Glutamatergic neuron (in vitro differentiated cells): ENCODE measurements at regions not wholly inside any gene's neighbourhood (a gene's known extent, or its start where the extent isn't known, plus 50 kb on each side); places are given as distances from the start of the nearest gene placed in this dataset.

Source experiments
- DNase-seq: peaks from one replicate; pipeline ENCODE4 v3.0.0; 2022
- H3K27ac Mint-ChIP-seq: one replicate; pipeline ENCODE4 v1.8.0; 2020; ENCODE audit warnings: mild to moderate bottlenecking, mixed read lengths, inconsistent platforms; ENCODE audit not compliant: unreplicated experiment
- H3K27me3 Mint-ChIP-seq: one replicate; pipeline ENCODE4 v1.8.0; 2020; ENCODE audit warnings: mild to moderate bottlenecking, moderate library complexity, mixed read lengths, inconsistent platforms; ENCODE audit not compliant: unreplicated experiment
- H3K36me3 Mint-ChIP-seq: one replicate; pipeline ENCODE4 v1.8.0; 2020; ENCODE audit warnings: mild to moderate bottlenecking, mixed read lengths, inconsistent platforms; ENCODE audit not compliant: unreplicated experiment
- H3K4me1 Mint-ChIP-seq: one replicate; pipeline ENCODE4 v1.8.0; 2020; ENCODE audit warnings: mild to moderate bottlenecking, low read depth, mixed read lengths, inconsistent platforms; ENCODE audit not compliant: unreplicated experiment
- H3K4me3 Mint-ChIP-seq: one replicate; pipeline ENCODE4 v1.8.0; 2020; ENCODE audit warnings: mild to moderate bottlenecking, mixed read lengths, inconsistent platforms; ENCODE audit not compliant: unreplicated experiment
- H3K9me3 Mint-ChIP-seq: one replicate; pipeline ENCODE4 v1.8.0; 2020; ENCODE audit warnings: mild to moderate bottlenecking, moderate library complexity, mixed read lengths, inconsistent platforms; ENCODE audit not compliant: unreplicated experiment
- CTCF ChIP-seq: fragments of 200-600 bp; sonication (generic); IDR thresholded peaks from one replicate; pipeline ENCODE4 v1.5.0; 2021; ENCODE audit not compliant: partially characterized antibody, unreplicated experiment

DNA sequence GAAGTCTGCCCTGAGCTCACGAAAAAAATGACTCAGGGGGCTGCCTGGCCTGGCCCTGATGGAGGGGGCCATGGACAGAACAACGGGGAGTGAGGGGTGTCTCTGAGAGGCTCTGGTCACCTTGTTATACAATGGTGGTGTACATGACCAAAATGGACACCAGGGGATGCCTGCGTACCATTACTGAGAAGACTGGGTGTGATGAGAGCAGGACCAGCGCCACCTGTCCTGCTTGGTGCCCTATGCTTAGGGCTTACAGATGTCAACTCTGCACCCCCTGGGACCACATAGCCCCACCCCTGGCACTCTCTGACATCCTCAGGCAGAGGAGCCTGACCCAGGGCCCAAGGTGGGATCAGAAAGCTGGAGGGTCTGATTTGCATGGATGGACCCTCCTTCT, 104.8 kb downstream of the ZNF280B start:
- peak; percentile 8 for TF ChIP-seq CTCF
- no peak for DNase-seq
- Mint-ChIP-seq H3K27me3 (peaks cover 20% of the 10 kb centered on the region), H3K36me3 (peaks cover 10% of the 10 kb centered on the region), H3K27ac (no peak overlapping the region), H3K4me1 (peaks cover under 1% of the 10 kb centered on the region), H3K9me3 (peaks cover 3% of the 10 kb centered on the region), H3K4me3 (no peak overlapping the region)

- H3K4me3 Mint-ChIP-seq: no peak overlapping the region
- peaks cover 20% of the 10 kb centered on the region for H3K27me3 Mint-ChIP-seq
- peaks cover 3% of the 10 kb centered on the region for H3K9me3 Mint-ChIP-seq
- peaks cover 10% of the 10 kb centered on the region for H3K36me3 Mint-ChIP-seq
- TF ChIP-seq CTCF: no peak
- no peak overlapping the region for H3K27ac Mint-ChIP-seq
- H3K4me1 Mint-ChIP-seq: peaks cover 4% of the 10 kb centered on the region
- no peak for DNase-seq
These were observed 103.8 kb downstream of the ZNF280B start for GRCh38 chr22:22404598-22405284.

- H3K36me3 Mint-ChIP-seq: peaks cover 6% of the 10 kb centered on the region
- peaks cover 11% of the 10 kb centered on the region for H3K4me1 Mint-ChIP-seq
- peaks cover 15% of the 10 kb centered on the region for H3K27me3 Mint-ChIP-seq
- no peak overlapping the region for H3K4me3 Mint-ChIP-seq
- no peak for TF ChIP-seq CTCF
- peaks cover 4% of the 10 kb centered on the region for H3K9me3 Mint-ChIP-seq
- H3K27ac Mint-ChIP-seq: no peak overlapping the region
- no peak for DNase-seq
These were observed 102.0 kb downstream of the ZNF280B start for GRCh38 chr22:22406445-22407027.

DNA sequence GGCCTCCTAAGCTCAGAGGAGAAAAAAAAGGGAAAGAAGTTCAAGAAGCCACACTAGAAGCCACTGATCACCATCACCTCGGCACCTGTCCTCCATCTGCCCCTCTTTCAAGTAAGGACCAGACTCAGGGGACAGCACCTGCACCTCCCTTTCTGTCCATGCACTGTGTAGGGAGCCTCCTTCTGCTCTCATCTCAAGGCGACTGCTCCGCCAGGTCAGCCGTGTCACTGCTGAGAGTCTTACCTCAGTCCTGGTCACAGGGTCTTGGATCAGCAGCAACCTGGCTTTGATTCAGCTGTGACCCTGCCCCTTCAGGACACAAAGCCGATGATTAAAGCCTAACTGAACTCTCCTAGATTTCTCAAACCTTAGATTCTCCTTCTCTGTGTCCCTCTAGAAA, 101.5 kb downstream of the ZNF280B start:
- H3K27me3 Mint-ChIP-seq: peaks cover 15% of the 10 kb centered on the region
- no peak for DNase-seq
- no peak for TF ChIP-seq CTCF
- no peak overlapping the region for H3K27ac Mint-ChIP-seq
- no peak overlapping the region for H3K4me3 Mint-ChIP-seq
- peaks cover 6% of the 10 kb centered on the region for H3K36me3 Mint-ChIP-seq
- H3K4me1 Mint-ChIP-seq: peaks cover 11% of the 10 kb centered on the region
- H3K9me3 Mint-ChIP-seq: peaks cover 4% of the 10 kb centered on the region

GRCh38 chr22:22408269-22408668, 100.3 kb downstream of the ZNF280B start:
- no peak for TF ChIP-seq CTCF
- Mint-ChIP-seq H3K4me3 (no peak overlapping the region), H3K27ac (no peak overlapping the region), H3K36me3 (peaks cover 16% of the 10 kb centered on the region), H3K27me3 (peaks cover 13% of the 10 kb centered on the region), H3K4me1 (peaks cover 11% of the 10 kb centered on the region), H3K9me3 (peaks cover 11% of the 10 kb centered on the region)
- no peak for DNase-seq
